Transverse colon (tissue), 3 donors: ENCODE measurements at regions not wholly inside any gene's neighbourhood (a gene's known extent, or its start where the extent isn't known, plus 50 kb on each side); places are given as distances from the start of the nearest gene placed in this dataset.

Experiments used
- CTCF ChIP-seq, 5 experiments: fragments of 200-600 bp in 3 of 5; fragments of 450-650 bp in 2 of 5; sonication (generic) in 3 of 5; IDR thresholded peaks; 1 replicate in 2 of 5; 2 replicates in 3 of 5; pipeline ENCODE4 v1.5.1; 2016 to 2017; ENCODE audit warnings: antibody characterized with exemption in 5 of 5, inconsistent platforms in 3 of 5, mild to moderate bottlenecking in 2 of 5, moderate library complexity in 1 of 5
- EP300 ChIP-seq: sonication (generic); formaldehyde crosslinking; IDR thresholded peaks from one replicate; pipeline ENCODE4 v1.6.1; 2017; ENCODE audit warnings: antibody characterized with exemption, low read depth

DNA sequence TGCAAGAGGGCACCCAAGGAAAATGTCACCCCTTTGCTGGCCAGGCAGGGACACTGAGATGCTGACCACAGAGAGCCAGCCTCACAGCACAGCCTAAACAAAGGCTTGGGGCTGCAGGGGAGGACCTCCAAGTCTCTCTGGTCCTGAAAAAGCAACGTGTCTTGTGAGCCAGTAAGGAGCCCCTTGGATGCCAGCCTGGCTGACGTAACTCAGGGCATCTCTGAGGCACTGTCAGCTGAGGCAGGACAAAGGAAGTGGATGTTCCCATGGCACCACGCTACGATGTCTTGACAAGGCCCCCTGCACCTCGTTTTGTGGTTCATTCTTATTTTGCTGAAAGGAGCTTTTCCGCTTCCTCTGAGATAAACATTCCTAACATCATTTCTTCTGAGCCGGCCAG, 160.7 kb downstream of the OR4M2 start:
- no peak for TF ChIP-seq CTCF (IDR thresholded peaks at IDR 0.05)
- no peak for TF ChIP-seq EP300
